Renal cortical epithelial cell (primary cell): ENCODE measurements at regions not wholly inside any gene's neighbourhood (a gene's known extent, or its start where the extent isn't known, plus 50 kb on each side); places are given as distances from the start of the nearest gene placed in this dataset.
A peak's percentile ranks its signal among the peaks of the same experiment; 100 is the strongest.
"Not testable (repeated sequence)": the region's sequence is repeated elsewhere in the genome, so short reads cannot be mapped to it uniquely, and the experiment has no call there.

Source experiments
- DNase-seq: peaks from one replicate; pipeline ENCODE4 v3.0.0-alpha.2; 2011; ENCODE audit warnings: low read depth

GRCh38 chr2:11995456-11995855 lies 249.0 kb downstream of the LPIN1 start:
- DNase-seq, result no peak

DNA sequence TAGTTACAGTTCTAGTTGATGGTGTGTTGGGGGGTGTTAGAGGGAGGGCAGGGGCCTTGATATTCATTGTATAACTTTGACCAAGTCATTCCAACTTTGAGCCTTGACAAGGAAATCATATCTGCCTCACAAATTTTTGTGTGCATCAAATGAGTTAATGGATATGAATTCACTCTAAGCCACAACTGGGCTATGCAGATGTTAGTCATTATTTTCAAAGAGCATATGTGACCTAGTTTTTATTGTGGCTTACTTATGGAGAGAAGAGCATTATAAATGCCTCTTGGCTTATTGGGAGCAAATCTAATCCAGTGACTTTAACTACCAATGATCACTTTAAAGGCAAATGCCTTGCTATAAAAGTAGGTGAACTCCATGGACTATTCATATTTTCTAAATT lies 250.2 kb downstream of the LPIN1 start:
- DNase-seq, result no peak

DNA sequence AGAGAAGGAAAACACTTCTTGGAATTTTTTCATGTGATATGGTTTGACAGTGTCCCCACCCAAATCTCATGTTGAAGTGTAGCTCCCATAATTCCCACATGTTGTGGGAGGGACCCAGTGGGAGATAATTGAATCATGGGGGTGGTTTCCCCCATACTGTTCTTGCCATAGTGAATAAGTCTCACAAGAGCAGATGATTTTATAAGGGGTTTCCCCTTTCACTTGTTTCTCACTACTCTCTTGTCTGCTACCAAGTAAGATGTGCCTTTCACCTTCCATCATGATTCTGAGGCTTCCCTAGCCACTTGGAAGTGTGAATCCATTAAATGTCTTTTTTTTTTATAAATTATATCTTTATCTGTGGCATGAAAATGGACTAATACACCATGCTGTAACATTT lies 250.7 kb downstream of the LPIN1 start:
- DNase-seq, result no peak

DNA sequence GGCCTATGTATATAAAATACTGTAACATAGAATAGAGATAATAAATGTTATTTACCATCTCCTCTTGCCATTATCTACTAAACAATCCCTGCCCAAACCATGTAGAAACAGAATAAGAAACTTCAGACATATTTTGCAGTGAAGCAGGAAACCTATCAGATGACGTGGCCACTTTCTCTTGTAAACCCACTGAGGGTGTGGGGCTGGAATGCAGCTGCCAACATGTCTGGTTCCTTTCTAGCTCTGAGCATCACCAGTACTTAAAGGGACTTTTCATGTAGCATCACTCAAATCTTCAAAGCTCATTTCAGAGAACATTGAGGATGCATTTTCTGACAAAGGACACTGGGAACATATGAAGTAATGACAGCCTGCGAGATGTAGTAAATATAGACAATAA lies 251.8 kb downstream of the LPIN1 start:
- DNase-seq, result no peak

DNA sequence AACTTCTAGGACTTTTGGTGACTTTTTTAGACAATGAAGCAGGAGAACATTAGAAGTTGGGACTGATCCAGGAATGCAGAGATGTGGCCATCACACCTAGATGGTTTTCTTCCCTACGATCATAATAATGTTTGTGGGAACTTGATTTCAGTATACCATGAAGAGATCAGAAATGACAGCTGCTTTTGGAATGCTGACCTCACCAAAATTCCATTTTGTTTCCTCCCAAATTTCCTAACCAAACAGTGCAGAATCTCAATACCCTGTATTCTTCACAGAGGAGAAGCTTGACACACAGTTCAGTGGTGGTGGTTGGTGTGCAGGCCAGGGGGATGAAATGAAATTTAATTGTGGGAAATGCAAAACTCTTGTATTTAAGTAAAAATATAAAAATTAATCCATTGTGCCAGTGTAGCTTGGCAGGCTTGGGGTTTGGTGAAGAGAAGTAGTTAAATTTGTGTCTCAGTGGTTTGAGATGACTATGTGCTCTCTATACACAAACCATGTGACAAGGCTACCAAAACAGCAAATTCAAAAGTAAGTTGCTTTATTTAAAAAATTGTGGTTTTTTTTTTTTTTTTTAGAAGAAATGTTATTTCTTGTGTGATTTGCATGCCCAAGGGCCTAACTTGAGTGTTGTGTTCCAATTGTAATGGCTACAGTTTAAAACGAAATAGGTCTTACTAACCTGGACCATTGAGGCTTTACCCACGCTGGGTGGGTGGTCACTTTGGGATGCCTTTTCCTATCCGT lies 252.4 kb downstream of the LPIN1 start:
- no peak for DNase-seq

DNA sequence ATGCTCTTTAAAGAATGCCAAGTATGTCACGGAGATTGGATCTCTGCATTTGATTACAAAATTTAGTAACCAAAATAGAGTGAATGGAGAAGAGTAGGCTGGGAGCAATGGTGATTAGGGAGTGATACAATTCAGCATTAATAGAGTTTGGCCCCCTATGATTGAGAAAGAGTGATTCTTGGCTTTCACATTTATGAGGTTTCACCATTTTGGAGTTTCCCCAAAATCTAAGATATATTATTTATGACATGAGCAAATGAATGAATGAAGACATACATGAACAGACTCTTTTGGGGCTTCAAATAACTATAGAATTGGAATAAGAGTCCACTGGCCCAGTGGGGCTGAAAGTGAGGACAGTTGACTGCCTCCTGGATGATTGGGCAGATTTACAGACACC lies 255.2 kb downstream of the LPIN1 start:
- DNase-seq, result no peak

DNA sequence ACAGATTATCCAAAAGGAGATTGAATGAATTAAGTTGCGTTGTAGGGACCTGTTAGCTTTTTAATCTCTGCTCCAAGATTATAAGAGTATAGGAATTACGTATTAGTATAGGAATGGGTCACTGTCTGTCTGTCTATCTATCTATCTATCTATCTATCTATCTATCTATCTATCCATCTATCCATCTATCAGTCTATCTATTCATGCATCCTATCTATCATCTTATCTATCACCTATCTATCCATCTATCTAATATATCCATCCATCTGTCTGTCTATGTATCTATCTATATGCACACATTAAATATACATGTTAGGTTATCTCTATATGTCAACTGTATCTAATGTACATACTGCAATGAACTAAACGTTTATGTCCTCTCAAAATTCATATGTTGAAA lies 255.8 kb downstream of the LPIN1 start:
- DNase-seq, result no peak

- no peak for DNase-seq
Observed at GRCh38 chr2:12004713-12005112, 258.3 kb downstream of the LPIN1 start.

- DNase-seq, result peak; percentile 96
Observed at GRCh38 chr2:12005886-12006681, 259.7 kb downstream of the LPIN1 start.

DNA sequence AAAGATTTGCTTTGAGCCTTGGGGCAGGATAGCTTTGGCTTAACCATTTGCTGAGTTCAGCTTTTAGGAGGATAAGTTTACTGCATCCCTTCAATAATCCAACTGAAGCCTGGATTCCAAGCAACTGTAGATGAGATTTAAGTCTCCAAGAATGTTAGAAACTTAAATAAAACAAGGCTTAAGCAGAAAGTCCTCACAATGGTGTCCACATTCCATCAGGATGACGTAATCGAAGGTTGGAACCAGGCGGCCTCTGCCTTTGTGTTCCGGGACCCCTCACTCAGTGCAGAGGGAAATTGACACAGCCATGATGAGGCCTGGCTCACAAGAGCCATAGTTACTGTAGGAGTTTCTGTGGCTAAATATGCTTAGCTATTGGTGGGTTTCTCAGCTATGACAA lies 260.4 kb downstream of the LPIN1 start:
- peak; percentile 53 for DNase-seq

DNA sequence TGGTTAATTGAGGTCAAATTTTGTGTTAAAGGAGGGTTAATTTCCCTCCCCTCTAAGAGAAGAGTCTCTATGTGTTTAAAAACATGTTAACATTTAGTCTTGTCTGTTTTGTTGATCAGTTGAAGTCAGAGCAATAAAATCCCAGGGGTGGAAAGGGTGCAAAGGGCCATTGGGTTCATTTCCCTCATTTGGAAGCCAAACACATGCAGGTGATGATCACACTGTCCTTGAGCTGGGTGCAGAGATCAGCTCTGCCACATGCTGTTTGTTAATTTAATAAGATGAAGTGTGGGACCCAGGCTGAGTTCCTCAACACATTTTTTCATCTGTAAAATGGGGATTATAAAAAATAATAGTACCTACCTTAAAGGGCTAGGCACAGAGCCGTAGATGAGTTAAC lies 260.9 kb downstream of the LPIN1 start:
- no peak for DNase-seq

DNA sequence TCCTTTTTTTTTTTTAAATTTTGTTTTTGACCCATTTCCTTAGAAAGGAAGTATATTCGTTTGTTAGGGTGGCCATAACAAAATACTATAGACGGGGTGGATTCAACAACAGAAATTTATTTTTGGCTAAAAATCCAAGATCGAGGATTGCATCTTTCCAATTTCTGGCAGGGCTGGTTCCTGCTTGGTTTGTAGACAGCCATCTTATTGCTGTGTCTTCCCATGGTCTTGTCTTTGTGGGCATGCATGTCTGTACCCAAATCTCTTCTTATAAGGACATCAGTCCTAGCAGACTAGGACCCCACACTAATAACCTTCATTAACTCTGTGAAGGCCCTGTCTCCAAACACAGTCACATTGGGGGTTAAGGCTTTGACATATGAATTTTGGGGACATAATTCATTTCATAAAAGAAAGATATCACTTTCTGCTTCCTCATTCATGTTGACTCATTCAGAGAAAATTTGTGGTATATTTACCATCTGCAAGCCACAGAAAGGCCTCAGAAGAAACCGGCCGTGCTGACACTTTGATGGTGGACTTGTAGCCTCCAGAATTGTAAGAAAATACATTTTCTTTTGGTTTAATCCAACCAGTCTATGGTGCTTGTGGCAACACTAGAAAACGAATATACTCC lies 262.1 kb downstream of the LPIN1 start:
- peak; percentile 41 for DNase-seq

DNA sequence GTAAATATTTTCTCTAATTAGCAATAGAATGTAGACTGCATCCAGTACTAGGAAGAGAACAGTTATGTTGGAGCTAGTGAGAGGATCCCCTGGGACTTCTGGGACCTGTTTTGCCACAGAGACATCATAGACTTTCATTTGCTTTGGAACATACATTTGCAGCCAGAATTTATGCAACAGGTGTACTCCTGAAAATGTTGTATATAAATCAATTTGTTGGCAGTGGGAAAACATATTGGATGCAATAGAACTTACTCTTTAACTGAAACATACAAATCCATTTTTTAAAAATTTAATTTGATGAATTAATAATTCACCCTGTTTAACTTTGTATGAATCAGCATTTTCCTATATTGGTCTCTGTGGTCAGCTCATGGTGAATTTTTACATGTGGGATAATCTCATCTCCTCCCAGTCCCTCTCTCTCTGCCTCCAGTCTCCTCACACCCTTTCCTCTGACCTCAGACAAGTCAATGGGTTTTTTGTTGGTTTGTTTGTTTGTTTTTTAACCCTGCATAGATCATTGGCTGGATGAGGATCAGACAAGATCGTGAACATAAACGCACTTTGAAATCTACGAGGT lies 263.0 kb downstream of the LPIN1 start:
- DNase-seq, result no peak

- no peak for DNase-seq
Observed at GRCh38 chr2:12010059-12010458, 263.6 kb downstream of the LPIN1 start.

- DNase-seq, result peak; percentile 66
Observed at GRCh38 chr2:12010779-12011178, 264.3 kb downstream of the LPIN1 start.

GRCh38 chr2:12014088-12014960 lies 267.9 kb downstream of the LPIN1 start:
- no peak for DNase-seq

- no peak for DNase-seq
Observed at GRCh38 chr2:12017499-12018157, 271.2 kb downstream of the LPIN1 start.

DNA sequence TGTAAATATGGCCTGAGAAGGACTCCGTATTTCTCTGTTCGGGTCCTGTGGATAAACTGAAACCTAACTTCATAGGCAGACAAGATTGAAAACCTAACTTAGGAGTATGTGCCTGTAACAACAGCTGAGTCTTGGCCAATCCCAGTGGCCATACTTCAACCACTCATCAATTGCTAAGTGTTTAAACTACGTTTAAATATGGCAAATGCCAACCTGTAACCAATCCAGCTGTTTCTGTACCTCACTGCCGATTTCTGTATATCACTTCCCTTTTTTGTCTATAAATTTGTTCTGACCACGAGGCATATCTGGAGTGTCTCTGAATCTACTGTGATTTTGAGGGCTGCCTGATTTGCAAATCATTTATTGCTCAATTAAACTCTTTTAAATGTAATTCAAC lies 272.3 kb downstream of the LPIN1 start:
- DNase-seq, result not testable (repeated sequence)

GRCh38 chr2:12020833-12021469 lies 274.5 kb downstream of the LPIN1 start:
- DNase-seq, result no peak

DNA sequence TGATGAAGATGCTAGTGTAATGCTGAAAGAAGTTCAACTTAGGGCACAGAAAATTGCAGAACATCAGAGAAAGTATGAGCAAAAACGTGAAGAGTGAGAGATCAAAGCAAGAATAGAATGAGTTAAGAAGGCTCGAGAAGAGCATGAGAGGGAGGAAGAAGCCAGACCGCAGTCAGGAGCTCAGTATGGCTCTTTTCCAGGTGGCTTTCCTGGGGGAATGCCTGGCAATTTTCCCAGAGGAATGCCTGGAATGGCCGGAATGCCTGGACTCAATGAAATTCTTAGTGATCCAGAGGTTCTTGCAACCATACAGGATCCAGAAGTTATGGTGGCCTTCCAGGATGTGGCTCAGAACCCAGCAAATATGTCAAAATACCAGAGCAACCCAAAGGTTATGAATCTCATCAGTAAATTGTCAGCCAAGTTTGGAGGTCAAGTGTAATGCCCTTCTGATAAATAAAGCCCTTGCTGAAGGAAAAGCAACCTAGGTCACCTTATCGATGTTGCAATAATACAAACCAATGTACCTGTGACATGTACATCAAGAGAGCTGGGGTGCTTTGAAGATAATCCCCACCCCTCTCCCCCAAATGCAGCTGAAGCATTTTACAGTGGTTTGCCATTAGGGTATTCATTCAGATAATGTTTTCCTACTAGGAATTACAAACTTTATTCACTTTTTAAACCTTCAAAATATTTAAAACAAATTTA lies 277.9 kb downstream of the LPIN1 start:
- DNase-seq, result peak; percentile 86
